AG20443 (cell line): ENCODE measurements at regions not wholly inside any gene's neighbourhood (a gene's known extent, or its start where the extent isn't known, plus 50 kb on each side); places are given as distances from the start of the nearest gene placed in this dataset.

ENCODE experiments used
- DNase-seq: peaks from one replicate; pipeline ENCODE4 v3.0.0; 2012; ENCODE audit warnings: low spot score, mixed read lengths

DNA sequence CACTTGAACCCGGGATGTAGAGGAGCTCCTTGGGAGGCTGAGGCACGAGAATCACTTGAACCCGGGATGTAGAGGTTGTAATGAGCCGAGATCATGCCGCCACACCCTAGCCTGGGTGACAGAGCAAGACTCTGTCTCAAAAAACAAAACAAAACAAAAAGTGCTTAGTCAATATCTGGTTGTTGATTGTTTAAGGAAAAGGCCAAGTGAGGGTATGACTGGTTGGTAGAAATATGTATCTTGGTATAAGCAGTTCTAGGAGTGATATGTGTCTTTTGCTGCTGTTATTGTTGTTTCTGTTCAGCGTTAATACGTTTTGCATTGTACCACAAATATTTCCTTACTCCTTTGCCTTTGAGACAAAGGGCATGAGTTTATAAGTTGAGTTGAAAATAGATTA, 210.7 kb upstream of the DMRT1 start:
- DNase-seq = no peak

DNA sequence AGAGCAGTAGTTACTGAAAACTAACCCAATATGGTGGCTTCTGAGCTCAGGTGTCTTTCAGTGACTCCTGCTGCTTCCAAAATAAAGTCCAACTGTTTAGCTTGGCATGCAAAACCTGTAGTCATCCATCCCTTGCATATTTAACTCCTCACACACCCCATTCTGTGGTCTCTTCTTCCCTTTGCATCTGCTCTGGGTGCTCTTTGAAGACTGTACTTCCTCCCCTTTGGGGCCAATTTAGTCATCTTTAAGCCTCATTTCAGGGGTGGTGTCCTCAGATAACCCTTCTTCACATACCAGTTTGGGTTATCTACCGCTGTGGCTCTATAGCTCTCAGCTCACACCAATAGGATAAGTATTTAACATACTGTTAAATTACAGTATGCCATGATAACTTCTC, 209.9 kb upstream of the DMRT1 start:
- no peak for DNase-seq

DNA sequence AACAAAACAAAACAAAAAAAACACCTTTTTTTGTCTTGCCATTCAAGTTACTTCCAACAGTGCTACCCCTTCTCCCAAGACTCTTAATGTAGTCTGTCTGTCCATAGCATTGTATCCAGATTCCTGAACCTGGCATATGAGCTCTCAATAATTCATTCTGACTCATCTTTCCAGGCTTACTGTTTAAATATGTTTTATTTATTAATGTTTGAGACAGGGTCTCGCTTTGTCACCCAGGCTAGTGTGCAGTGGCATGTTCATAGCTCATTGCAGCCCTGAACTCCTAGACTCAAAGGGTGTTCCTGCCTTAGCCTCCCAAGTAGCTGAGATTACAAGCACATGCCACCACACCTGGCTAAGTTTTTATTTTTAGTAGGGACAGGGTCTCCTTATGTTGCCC, 208.0 kb upstream of the DMRT1 start:
- DNase-seq = no peak

DNA sequence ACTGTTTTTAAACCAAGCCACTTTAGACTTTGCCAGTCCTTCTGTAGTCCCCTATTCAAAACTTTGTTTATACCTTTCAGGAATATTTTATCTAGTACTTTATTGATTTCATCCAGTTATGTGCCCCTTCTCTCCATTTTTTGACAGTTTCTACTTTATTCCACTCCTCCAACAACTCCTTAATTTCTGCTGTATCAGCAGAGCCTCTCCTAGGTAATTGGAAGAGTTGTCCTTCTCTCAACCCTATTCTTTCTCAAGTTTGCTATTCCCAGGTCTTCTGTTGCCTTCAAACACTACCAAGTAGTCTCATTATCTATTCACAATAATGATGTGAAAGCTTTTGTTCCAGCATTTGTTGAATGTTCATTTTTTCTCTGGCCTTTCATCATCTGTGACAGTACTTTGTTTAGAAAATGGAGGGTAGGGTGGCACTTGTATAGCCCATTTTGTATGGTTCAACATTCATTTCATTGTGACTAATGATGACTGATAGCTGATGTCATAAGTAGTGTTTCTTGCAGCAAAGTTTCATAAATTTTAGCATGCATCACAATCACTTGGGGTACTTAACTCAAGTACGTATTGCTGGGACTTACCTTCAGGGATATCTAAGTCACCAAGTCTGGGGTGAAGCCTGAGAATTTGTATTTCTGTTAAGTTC, 204.4 kb upstream of the DMRT1 start:
- DNase-seq = no peak

DNA sequence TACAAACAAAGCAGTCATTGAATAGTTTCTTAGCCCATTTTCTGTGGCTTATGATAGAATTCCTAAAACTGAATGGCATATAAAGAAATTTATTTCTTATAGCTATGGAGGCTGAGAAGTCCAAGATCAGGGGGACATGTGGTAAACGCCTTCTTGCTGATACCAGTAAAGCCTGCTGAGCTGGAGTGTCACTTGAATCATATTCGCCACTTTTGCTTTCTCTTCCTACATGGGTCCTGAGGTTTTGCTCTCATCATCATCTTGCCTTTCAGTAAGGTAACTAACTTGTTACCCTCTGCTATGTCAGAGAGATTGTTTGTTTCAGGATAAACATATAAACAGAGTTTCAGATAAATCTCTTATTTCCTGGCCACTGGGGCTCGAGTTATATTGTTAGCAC, 203.3 kb upstream of the DMRT1 start:
- no peak for DNase-seq

DNA sequence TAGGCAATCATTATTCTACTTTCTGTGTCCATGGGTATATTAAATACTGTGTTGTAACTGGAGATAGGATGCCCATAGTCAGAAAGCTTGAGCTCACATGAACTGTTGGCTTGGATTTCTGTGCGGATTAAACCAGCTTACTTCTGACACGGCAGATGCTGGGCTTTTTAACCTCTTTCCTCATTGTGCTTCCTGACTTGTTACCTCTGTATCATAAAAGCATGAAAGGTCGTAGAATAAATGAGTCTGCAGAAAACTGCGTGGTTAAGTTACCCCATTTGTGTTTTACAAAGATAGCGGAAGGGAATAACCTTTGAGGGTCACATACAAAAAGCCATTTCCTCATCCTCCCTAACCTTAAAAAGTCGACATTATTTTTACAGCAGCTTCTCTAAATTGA, 199.5 kb upstream of the DMRT1 start:
- DNase-seq = no peak

DNA sequence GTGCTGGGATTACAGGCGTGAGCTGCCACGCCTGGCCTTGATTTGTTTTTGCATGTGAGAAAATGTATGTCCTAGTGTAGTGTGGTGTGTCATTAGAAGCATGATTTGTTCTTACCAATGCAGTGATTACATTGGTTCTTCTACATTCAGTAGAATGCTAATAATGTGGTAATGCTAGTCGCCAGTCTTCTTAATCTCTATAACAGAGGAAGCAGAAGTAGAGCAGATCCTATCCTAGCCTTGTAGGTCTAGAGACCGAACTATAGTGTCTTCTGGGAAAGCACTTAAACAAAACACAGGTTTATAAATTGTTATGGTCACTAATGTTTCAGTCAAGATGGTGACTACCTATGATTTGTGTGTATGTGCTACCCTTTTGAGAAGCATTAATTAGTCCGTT, 197.5 kb upstream of the DMRT1 start:
- DNase-seq = no peak

DNA sequence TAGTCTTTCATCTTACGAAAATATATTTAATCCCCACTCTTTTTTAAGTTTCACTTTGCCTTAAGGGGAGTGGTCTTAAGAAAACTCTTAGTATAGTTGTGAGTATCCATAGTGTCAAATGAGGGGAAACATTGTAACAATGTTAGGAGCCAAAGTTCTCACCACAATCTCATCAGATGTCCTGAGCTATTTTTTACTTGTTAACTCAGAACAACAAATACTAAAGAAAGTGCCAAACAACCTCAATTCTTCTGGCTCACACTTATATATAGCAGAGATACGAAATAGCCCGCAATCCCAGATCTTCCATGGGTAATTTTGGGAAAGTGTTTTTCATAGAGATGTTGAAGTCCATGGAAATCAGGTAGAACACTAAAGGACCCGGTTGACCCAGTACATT, 194.0 kb upstream of the DMRT1 start:
- no peak for DNase-seq

DNA sequence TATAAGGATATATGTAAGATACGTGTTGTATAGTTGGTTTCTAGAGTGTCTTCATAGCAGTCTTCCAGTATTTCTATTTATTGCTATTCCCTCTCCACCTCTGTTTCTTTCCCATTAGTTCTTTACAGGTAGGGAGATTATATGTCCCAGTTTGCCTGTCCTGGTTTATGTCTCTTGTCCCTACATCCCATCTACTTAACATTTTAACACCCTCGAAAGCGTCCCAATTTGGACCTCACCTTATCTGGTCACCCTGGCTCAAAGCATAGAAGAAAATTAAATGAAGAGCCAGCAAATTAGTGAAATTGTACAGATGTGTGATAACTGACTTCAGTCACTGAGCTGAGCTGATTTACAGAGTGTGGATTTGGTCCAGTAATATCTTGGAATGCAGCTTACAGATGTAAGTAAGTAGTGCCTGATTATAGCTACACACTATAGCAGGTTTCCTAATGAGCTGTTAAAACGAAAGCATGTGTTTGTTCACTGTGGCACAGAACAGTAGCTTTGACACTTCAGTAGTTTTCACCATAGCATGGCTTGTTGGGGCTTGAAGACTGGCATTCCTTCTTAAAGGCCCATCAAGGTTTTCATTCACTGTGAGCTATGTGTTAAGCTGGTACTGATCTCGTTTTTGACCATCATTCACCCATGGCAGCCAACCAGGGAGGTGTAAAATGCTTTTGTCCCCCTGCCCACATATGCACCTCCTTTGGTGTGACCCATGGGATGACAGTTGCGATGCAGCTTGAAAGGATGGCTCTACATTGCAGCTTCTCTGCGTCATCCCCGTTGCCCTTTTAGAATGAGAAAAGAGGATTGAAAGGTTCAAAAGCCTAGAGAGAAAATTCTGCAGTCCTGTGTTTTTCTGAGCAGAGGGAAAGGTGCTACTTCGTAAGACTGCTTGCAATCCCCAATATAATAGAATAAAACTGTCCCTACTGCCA, 192.1 kb upstream of the DMRT1 start:
- DNase-seq = no peak

DNA sequence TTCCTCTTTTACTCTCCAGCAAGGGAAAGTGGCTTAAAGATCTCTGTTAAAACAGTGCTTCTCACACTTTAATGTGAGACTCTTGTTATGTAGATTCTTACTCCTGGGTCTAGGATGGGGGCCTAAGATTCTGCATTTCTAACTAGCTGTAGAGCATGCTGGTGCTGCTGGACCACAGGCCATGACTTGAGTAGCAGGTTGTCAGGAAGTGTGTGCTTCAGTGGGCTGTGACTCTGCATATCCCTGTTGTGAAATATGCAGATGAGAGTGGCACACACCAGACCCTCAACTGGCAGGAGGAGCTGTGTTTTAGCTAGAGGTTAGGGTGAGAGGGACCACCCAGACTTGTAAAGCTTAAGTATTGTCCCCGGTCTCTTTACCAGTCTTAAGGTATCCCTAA, 191.1 kb upstream of the DMRT1 start:
- DNase-seq = peak; percentile 24

DNA sequence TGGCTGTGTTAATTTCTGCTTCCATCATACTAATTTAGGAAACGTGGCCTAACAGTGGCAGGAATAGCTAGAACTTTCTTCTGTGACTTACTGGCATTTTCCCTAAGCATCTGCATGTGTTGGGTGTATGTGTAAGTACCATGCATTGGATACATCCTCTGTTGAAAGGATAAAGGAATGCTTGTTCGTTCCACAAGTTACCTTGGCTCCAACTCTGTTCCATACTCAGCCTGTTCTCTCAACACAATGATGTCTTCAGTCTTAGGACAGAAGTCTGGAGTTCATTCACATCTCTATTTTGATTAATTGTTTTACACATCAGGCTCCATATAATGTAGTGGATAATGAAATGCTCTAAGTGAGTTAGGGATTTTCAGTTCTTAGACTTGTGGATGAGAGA, 190.1 kb upstream of the DMRT1 start:
- DNase-seq = no peak

DNA sequence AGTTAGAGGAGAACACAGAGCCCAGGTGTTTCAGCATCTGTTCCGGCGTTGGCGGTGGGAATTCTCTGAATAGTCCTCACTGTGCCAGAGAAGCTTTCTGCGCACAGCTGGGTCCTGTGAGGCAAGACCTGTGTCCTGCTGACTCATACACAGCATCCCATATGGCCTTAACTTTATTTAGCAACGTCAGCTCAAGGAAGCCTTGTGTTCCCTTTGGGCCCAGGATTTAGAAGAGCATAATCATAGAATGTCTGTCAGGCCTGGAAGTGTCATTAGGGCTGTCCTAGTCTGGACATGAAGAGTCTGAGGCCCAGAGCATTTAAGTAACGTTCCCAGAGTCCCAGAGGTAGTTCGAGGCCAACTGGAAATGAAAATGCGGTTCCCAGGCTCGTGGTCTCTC, 188.6 kb upstream of the DMRT1 start:
- no peak for DNase-seq

DNA sequence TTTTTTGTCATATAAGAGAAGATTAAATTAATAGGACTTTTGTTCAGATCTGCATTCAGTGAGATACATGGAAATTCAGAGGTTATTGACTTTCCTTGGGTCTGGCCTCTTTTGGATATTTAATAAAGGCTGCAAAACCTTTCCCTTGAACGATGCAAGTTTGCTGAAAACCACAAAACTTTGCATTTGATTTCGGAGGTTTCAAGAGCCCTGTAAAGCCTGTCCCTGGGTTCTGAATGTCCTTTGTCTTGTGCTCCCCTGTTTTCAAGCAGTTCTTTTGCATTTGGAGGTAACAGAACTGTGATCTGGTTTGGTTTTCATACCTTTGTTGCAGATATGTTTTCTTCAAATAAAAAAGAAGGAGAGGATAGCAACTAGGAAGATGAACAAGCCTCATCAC, 188.1 kb upstream of the DMRT1 start:
- no peak for DNase-seq

DNA sequence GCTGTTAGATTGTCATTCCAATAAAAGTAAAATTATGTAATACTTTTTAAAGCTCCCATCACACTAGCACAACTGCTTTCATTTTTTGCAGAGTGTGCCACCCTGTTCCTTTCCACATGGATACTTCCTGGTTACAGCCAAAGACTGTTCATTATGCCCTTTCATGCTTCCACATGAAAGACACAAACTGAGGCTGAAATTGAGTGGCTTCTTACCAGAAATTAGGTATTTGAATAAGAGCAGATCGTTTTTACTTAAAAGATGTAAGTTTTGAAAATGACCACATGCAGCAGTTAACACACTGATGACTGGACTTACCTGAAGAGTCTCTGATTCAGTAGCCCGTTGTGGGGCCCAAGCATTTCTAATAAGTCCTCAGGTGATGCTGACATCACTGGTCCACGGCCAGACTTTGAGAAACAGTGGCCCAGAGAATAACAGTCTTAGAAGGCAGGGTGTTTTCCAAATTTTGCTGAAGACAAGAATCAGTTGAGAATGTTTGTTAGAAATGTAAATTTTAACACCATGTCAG, 187.6 kb upstream of the DMRT1 start:
- DNase-seq = no peak

DNA sequence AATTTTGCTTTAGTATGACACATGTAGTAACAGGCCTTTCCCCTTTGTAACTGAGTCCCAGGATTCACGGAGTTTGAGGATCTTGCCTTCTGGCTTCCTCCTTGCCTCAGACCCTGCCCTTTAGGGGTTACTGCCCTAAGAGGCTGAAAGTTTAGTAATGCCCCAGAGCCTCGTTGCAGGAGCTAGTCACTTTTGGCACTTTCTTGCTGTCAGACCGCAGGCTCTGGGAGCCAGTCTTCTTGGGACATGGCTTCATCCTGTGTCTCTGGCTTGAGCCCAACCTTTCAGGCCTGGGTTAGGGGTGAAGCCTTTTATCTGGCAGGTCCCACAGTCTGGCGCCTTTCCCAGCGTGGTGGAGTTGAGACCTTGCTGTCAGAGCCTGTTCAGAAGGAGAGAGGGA, 185.6 kb upstream of the DMRT1 start:
- DNase-seq = peak; percentile 27

DNA sequence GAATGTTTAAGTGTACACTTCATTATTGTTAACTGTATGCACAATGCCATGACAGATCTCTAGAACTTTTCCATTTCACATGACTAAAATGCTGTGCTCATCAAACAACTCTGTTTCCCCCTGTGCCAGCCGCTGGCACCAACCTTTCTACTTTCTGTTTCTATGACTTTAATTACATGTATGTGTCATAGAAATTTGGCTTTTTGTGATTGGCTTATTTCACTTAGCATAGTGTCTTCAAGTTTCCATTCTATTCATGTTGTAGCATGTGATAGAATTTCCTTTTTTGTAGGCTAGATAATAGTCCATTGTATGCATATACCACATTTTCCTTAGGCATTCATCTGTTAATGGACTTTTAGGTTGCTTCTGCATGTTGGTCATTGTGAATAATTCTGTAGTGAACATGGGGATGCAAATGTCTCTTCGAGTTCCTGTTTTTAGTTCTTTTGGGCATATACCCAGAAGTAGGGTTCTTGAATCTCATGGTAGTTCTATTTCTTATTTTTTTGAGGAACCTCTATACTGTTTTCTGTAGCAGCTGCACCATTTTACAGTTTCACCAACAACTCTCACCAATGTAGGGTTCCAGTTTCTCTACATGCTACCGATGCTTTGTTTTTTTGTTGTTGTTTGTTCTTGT, 184.4 kb upstream of the DMRT1 start:
- no peak for DNase-seq

DNA sequence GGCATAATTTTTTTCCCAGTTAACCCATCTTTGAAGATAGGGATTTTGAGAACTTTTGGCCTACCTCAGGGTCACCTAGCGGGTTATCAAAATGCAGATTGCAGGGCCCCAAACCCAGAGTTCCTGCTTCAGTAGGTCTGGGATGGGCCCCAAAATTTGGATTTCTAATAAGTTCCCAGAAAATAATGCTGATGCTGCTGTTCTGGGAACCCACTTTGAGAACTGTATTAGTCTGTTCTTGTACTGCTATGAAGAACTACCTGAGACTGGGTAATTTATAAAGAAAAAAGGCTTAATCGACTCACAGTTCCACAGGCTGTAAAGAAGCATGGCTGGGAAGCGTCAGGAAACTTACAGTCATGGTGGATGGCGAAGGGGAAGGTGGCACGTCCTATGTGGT, 182.2 kb upstream of the DMRT1 start:
- DNase-seq = no peak

DNA sequence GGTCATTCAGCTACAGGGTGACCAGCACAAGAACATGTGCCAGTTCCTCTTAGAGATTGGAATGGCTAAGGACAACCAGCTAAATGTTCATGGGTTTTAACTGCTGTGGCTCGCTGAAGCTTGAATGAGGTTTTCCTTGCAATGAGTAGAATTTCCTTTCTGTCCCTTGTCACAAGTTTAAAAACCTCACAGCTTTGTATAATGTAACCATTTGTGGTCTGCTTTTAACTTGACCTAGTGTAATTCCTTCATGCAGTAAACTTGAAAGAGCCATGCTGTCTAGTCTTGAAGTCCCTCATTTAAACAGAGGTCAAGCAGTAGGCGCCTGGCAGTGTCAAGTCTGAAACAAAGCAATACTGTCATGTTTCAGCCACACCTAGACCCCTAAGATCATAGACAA, 181.3 kb upstream of the DMRT1 start:
- no peak for DNase-seq

DNA sequence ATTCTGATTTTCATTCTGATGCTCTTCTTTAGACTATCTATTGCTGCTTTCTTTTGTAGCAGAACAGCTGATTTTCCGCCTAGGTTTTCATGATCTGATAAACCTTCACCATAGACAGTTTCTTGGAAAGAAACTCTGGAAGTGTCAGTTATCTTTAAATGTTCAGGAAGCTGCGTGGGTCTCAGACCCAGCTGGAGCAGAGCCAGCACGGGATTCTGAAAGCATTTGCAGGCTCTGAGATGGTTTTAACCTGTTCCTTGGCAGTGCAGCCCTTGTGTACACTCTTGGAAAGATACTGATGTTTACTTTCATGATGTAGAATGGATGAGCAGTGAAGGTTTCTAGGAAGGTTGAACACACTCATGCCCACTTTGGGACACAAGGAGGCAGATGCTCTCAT, 178.0 kb upstream of the DMRT1 start:
- DNase-seq = no peak

DNA sequence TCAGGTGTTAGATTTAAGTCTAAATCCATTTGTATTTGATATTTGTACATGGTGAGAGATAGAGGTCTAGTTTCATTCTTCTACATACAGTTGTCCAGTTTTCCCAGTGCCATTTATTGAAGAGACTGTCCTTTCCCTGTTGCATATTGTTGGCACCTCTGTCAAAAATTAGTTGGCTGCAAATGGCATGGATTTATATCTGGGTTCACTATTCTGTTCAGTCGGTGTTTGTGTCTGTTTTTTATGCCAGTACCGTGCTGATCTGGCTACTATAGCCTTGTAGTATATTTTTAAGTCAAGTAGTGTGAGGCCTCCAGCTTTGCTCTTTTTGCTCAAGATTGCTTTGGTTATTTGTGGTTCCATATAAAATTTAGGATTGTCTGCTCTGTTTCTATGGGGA, 176.2 kb upstream of the DMRT1 start:
- no peak for DNase-seq

DNA sequence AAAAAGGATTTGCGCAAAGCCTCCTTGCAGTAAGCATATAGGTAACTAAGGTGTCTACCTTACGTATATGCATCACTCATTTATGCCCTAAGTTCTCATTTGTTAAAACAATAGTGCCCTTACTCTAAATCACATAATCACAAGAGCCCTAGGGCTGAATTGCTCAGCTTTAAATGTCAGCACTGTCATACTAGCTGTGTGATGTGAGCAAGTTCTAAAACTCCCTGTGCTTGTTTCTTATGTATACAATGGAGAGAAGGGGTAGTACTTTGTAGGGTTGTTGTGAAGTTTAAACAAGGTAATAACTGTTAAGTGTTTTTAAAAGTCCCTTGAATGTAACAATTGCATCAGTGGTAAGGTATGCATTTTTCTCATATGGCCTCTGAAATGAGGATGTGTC, 169.5 kb upstream of the DMRT1 start:
- DNase-seq = no peak

DNA sequence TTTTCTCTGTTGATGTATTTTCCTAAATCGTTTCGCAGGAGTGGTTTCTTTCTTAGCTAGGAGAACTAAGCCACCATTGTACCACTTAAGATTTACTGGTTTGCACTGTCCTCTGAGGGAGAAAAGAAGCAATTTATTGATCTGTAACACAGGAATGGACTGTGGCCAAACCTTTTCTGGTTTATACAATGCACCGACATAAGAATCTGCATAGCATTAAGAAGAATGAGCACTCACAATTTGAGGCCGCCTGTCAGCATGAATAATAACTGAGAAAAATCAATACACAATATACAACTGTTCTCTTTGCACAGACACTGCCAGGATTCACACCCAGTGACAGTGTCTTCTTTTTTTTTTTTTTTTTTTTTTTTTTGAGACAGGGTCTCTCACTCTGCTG, 168.6 kb upstream of the DMRT1 start:
- DNase-seq = no peak
